Panc1 (cell line): ENCODE measurements at regions not wholly inside any gene's neighbourhood (a gene's known extent, or its start where the extent isn't known, plus 50 kb on each side); places are given as distances from the start of the nearest gene placed in this dataset.

Experiments used
- POLR2AphosphoS5 ChIP-seq: IDR thresholded peaks from 2 replicates; pipeline ENCODE4 v1.6.1; 2012; ENCODE audit warnings: mild to moderate bottlenecking, low read depth, low read length, moderate library complexity
- REST ChIP-seq, 2 experiments: IDR thresholded peaks; 2 replicates each; pipeline ENCODE4 v1.6.1; 2011 to 2012; ENCODE audit warnings: low read depth in 2 of 2, control low read depth in 1 of 2, low read length in 1 of 2, mild to moderate bottlenecking in 1 of 2, moderate library complexity in 1 of 2; ENCODE audit not compliant: insufficient read depth in 1 of 2
- TCF7L2 ChIP-seq: IDR thresholded peaks from 2 replicates; pipeline ENCODE4 v1.6.1; 2011; ENCODE audit warnings: mild to moderate bottlenecking, low read depth, low read length, inconsistent platforms

- no peak for TF ChIP-seq TCF7L2
- TF ChIP-seq POLR2AphosphoS5, result no peak
- no peak for TF ChIP-seq REST (IDR thresholded peaks at IDR 0.05; ENCODE audit: insufficient read depth in 1 of 2, low read depth in 2 of 2, low read length in 1 of 2)
These were observed 132.0 kb upstream of the ZC3H11B start for GRCh38 chr1:219744652-219745469.
